Midbrain (tissue), 1 donor: ENCODE measurements at regions not wholly inside any gene's neighbourhood (a gene's known extent, or its start where the extent isn't known, plus 50 kb on each side); places are given as distances from the start of the nearest gene placed in this dataset.
"Not testable (repeated sequence)": the region's sequence is repeated elsewhere in the genome, so short reads cannot be mapped to it uniquely, and the experiment has no call there.

ENCODE experiments used
- DNase-seq: peaks from one replicate; lab custom pipeline; 2025; lab: John Stamatoyannopoulos, UW

- no peak for DNase-seq
Observed at GRCh38 chrX:37904833-37905232, 57.5 kb upstream of the DYNLT3 start.

GRCh38 chrX:37905436-37906147 lies 58.2 kb upstream of the DYNLT3 start:
- DNase-seq = no peak

GRCh38 chrX:37906357-37906756 lies 59.0 kb upstream of the DYNLT3 start:
- DNase-seq = no peak

GRCh38 chrX:37910186-37910585 lies 62.8 kb upstream of the DYNLT3 start:
- DNase-seq = no peak

GRCh38 chrX:37912304-37912703 lies 64.9 kb upstream of the DYNLT3 start:
- no peak for DNase-seq

- DNase-seq = no peak
Observed at GRCh38 chrX:37912777-37913176, 65.4 kb upstream of the DYNLT3 start.

GRCh38 chrX:37918168-37918567 lies 70.8 kb upstream of the DYNLT3 start:
- DNase-seq = no peak

GRCh38 chrX:37918703-37919102 lies 71.3 kb upstream of the DYNLT3 start:
- no peak for DNase-seq

GRCh38 chrX:37921758-37922157 lies 74.4 kb upstream of the DYNLT3 start:
- DNase-seq = no peak

GRCh38 chrX:37922928-37923327 lies 75.6 kb upstream of the DYNLT3 start:
- no peak for DNase-seq

GRCh38 chrX:37925761-37926160 lies 78.4 kb upstream of the DYNLT3 start:
- not testable (repeated sequence) for DNase-seq

GRCh38 chrX:37926700-37927099 lies 79.3 kb upstream of the DYNLT3 start:
- peak; percentile 2 for DNase-seq

- DNase-seq = no peak
Observed at GRCh38 chrX:37942170-37942569, 64.2 kb upstream of the SYTL5 start.

GRCh38 chrX:37943554-37944344 lies 62.6 kb upstream of the SYTL5 start:
- DNase-seq = no peak

GRCh38 chrX:37946197-37946596 lies 60.2 kb upstream of the SYTL5 start:
- no peak for DNase-seq

GRCh38 chrX:37955273-37955672 lies 51.1 kb upstream of the SYTL5 start:
- no peak for DNase-seq

GRCh38 chrX:37956223-37956622 lies 50.1 kb upstream of the SYTL5 start:
- DNase-seq = no peak
